HS-27A (cell line): ENCODE measurements at regions not wholly inside any gene's neighbourhood (a gene's known extent, or its start where the extent isn't known, plus 50 kb on each side); places are given as distances from the start of the nearest gene placed in this dataset.
"Not testable (repeated sequence)": the region's sequence is repeated elsewhere in the genome, so short reads cannot be mapped to it uniquely, and the experiment has no call there.

ENCODE experiments used
- DNase-seq: peaks from one replicate; pipeline ENCODE4 v3.0.0-alpha.2; 2012; ENCODE audit warnings: low read depth, missing footprints

GRCh38 chr5:127133071-127133470 lies 59.8 kb upstream of the C5orf63 start:
- DNase-seq = no peak

DNA sequence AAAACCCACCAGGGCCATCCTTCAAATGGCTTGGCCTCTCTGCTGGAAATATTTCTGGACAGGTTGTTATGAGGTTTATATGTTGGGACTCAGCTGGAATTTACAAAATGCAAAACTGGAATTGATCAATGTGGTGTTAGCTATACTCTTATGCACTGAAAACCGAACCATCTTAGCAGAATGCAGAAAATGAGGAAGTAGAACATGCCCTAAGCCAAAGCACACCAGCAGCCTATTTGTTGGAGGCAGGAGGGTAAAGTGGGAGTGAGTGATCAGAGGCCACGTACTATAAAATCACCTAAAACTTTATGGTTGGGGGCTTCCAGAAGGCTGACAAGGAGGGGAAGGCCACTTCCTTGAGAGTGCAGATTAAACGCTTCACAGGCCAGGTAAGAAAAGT lies 63.6 kb upstream of the C5orf63 start:
- no peak for DNase-seq

GRCh38 chr5:127143722-127144121 lies 70.4 kb upstream of the C5orf63 start:
- no peak for DNase-seq

GRCh38 chr5:127153031-127153430 lies 79.7 kb upstream of the C5orf63 start:
- DNase-seq = no peak

DNA sequence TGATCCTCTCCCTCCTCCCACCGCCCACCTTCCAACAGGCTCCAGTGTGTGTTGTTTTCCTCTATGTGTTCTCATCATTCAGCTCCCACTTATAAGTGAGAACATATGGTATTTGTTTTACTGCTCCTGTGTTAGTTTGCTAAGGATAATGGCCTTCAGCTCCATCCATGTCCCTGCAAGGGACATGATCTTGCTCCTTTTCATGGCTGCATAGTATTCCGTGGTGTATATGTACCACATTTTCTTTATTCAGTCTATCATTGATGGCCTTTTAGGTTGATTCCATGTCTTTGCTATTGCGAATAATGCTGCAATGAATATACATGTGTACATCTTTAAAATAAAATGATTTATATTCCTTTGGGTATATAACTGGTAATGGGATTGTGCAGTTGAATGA lies 80.2 kb upstream of the C5orf63 start:
- no peak for DNase-seq

DNA sequence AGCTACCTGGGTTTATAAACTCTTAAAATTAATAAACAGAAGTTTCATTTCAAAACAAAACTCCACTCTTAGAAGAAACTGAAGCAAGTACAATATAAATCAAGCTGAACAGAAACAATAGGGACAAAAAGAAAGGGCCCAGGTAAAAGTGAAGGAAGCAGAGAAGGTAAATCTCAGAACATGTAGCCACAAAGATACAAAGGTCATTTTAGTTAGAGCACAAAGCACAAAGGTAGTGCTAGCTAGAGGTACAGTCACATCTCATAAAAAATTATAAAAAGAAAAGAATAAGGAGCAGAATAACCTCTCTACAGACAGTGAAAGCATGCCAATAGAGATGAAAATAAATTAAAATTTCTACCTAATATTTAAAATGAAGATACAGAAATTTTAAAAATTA lies 90.4 kb upstream of the C5orf63 start:
- no peak for DNase-seq

- DNase-seq = no peak
Measured at GRCh38 chr5:127170918-127171600, 97.8 kb upstream of the C5orf63 start.

DNA sequence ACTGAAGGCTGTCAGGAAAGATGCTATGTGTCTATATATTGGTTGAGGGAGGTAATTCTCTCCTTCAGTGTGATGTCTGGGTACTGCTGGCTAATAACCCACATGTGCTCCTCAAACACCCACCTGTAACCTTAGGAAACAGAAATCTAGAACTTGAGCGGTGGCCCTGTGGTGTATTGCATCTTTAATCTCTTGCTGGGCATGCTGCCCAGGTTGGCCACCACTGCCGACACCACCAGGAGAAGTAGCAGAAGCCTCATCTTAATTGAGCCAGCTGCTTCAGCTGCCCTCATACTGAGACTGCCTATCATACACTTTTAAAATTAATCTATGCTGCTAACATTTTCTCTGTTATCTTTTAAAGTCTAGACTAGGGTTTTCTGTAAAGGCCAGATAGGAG lies 103.5 kb upstream of the C5orf63 start:
- DNase-seq = no peak

DNA sequence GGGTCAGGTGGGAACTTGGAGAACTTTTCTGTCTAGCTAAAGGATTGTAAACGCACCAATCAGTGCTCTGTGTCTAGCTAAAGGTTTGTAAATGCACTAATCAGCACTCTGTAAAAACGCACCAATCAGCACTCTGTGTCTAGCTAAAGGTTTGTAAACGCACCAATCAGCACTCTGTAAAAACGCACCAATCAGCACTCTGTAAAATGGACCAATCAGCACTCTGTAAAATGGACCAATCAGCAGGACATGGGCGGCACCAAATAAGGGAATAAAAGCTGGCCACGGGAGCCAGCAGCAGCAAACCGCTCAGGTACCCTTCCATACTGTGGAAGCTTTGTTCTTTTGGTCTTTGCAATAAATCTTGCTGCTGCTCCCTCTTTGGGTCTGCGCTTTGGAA lies 108.0 kb upstream of the MEGF10 start:
- not testable (repeated sequence) for DNase-seq

DNA sequence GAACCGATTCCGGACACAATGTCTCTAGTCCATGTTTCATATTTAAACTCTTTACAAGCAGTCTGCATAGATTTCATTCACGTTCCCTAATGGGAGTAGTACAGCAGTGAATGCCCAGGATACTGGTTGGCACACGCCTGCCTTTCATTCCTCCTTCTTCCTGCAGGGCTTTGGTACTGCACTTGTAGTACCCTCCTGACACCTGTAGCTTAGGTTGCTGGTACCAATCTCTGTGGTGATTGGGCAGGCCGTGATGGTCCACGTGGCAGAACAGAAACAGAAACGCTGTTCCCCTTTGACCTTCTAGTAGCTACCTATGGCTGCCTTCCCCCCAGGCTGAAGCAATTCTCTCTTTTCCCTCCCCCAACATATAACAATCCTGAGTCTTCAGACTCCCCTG lies 107.3 kb upstream of the MEGF10 start:
- no peak for DNase-seq

- no peak for DNase-seq
Measured at GRCh38 chr5:127184851-127185250, 105.7 kb upstream of the MEGF10 start.

DNA sequence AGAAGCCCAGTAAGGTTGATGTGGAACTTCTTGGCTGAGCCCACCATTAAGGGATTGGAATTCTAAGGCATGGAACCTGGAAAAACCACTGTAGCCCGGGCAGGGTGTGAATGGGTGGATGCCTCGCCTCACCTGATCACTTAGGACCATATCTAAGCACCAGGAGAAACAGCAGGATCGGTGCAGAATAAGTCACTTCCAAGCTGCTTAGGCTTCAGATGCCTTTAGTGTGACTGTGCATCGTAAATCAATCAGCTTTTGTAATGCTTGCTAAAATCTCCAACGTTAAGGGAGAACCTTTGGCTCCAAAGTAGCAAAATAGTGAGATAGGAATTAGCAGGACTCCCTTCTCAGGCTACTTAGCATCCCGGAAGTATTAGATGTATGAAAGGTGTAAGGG lies 103.9 kb upstream of the MEGF10 start:
- no peak for DNase-seq

DNA sequence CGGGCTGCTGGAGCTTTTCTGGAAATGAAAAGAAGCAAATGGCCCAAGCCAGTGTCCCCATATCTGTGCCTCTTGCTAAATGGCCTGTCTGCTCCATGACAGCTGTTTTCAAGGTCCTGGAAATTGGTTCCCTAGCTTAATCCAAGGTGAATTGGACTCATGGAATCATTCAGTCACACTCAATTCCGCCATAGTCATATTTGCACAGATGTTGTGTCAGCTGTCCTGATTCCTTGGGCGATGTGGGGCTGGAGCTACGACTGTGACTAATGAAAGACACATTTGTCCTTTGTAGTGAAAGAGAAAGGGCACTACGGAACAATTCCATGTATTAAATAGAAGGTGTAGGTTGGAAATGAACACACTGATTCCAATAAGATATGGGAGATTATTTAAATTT lies 102.9 kb upstream of the MEGF10 start:
- DNase-seq = no peak

GRCh38 chr5:127192150-127192549 lies 98.4 kb upstream of the MEGF10 start:
- DNase-seq = no peak

- DNase-seq = no peak
Measured at GRCh38 chr5:127192836-127193338, 97.7 kb upstream of the MEGF10 start.

DNA sequence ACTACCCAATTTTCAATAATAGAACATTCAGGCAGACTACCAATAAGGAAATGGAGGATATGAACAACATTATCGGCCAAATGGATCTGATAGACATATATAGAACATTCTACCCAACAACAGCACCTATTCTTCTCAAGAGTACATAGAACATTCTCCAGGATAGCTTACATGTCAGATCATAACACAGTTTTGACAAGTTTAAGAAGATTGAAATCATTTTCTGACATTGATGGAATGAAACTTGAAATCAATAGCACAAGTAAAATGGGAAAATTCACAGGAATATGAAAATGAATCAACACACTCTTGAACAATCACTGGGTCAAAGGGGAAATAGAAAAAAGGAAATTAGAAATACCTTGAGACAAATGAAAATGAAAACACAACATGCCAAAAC lies 94.6 kb upstream of the MEGF10 start:
- DNase-seq = no peak

GRCh38 chr5:127197402-127198167 lies 93.0 kb upstream of the MEGF10 start:
- not testable (repeated sequence) for DNase-seq

GRCh38 chr5:127202738-127203137 lies 87.9 kb upstream of the MEGF10 start:
- DNase-seq = not testable (repeated sequence)

GRCh38 chr5:127203818-127204217 lies 86.8 kb upstream of the MEGF10 start:
- DNase-seq = no peak

DNA sequence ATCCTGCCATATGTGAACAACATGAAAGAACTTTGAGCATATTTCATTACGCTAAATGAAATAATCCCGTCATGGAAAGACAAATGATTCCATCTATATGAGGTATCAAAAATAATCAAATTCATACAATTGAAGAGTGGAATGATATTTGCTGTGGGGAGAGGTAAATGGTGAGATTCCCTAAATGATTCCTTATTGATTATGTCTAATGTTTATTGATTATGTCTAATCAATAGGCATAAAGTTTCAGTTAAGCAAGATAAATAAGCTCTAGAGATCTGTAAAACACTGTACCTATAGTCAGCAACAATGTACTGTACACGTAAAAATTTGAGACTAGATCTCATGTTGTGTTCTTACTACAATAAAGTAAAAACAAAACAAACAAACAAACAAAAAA lies 85.4 kb upstream of the MEGF10 start:
- no peak for DNase-seq

DNA sequence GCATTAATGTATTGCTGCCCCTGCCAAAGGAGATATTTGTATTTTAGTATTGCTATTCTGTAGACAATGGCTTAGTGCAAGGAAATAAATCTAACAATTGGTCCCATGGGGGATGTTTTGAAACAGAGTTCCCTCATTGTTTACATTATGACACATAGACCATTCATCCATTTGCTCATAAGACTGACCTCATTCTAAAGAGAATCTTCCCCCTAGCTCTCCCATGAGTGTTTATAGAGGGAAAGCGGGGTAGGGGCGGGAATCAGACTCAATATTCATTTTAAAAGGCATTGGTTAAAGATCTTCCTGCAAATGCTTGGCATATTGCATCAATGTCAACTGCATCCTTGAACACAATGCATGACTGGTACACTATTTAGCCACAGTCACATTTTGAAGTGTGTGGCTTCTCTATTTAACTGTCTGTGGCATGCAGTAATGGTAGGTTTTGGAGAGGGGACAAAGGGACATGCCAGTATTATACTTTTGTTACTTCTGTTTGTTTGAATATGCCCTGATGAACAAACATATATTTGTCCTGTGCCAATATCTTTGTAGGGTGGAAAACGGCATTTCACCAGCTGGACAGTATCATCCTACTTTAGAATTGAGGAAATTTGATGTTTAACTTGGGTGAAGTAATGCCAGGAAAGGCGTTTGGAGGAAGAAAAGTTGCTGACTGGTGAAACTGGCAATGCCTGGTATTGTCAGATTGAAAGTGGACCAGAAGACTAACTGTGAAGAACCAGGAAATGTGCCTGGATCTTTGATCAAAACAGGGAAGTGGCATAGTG lies 84.1 kb upstream of the MEGF10 start:
- peak; percentile 35 for DNase-seq

- DNase-seq = no peak
Measured at GRCh38 chr5:127210042-127210441, 80.6 kb upstream of the MEGF10 start.

DNA sequence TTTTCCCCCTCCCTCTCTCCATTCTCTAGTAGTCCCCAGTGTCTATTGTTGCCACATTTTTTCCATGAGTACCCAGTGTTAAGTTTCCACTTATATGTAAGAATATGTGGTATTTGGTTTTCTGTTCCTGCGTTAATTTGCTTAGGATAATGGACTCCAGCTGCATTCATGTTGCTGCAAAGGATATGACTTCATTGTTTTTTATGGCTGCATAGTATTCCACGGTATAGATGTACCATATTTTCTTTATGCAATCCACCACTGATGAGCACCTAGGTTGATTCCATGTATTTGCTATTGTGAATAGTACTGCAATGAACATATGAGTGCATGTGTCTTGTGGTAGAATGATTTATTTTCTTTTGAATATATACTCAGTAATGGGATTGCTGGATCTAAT lies 77.4 kb upstream of the MEGF10 start:
- no peak for DNase-seq
